Lung (tissue), 11 donors: ENCODE measurements at regions not wholly inside any gene's neighbourhood (a gene's known extent, or its start where the extent isn't known, plus 50 kb on each side); places are given as distances from the start of the nearest gene placed in this dataset.
A peak's percentile ranks its signal among the peaks of the same experiment; 100 is the strongest.

Experiments
- ATAC-seq: fragments of 200-7000 bp; cut with Tn5 transposase; one replicate; pipeline ENCODE4 v1.9.1; 2020; ENCODE audit warnings: moderate number of reproducible peaks; ENCODE audit not compliant: insufficient read depth, low FRiP score
- DNase-seq, 3 donors: peaks; one replicate each; pipeline ENCODE4 v3.0.0-alpha.2; 2013 to 2017
- H3K27ac ChIP-seq, 2 donors: one replicate each; pipeline ENCODE4 v1.5.1; 2013; ENCODE audit warnings: mild to moderate bottlenecking in 2 of 2, moderate library complexity in 2 of 2, control low read depth in 1 of 2, inconsistent platforms in 1 of 2, low read depth in 1 of 2, low read length in 1 of 2
- H3K27me3 ChIP-seq, 3 donors: one replicate each; pipeline ENCODE4 v1.5.1; 2013; ENCODE audit warnings: low read length in 2 of 3; ENCODE audit not compliant: control insufficient read depth in 3 of 3, insufficient read depth in 3 of 3
- H3K36me3 ChIP-seq, 4 donors: one replicate each; pipeline ENCODE4 v1.5.1; 2013; ENCODE audit warnings: low read length in 4 of 4, mild to moderate bottlenecking in 1 of 4, moderate library complexity in 1 of 4; ENCODE audit not compliant: control insufficient read depth in 4 of 4, insufficient read depth in 4 of 4
- H3K4me1 ChIP-seq, 5 donors: one replicate each; pipeline ENCODE4 v1.5.1; 2013; ENCODE audit warnings: low read length in 5 of 5, mild to moderate bottlenecking in 2 of 5, moderate library complexity in 1 of 5; ENCODE audit not compliant: control insufficient read depth in 5 of 5, insufficient read depth in 5 of 5
- H3K4me3 ChIP-seq: one replicate; pipeline ENCODE4 v1.5.1; 2013; ENCODE audit warnings: mild to moderate bottlenecking, control low read depth, moderate library complexity
- H3K9ac ChIP-seq, 2 donors: one replicate each; pipeline ENCODE4 v1.5.1; 2013; ENCODE audit warnings: low read length in 2 of 2, control low read depth in 1 of 2; ENCODE audit not compliant: insufficient read depth in 1 of 2
- H3K9me3 ChIP-seq, 4 donors: one replicate each; pipeline ENCODE4 v1.5.1; 2013; ENCODE audit warnings: low read length in 3 of 4, mild to moderate bottlenecking in 1 of 4, moderate library complexity in 1 of 4; ENCODE audit not compliant: control insufficient read depth in 4 of 4, insufficient read depth in 3 of 4
- WGBS, 2 donors: extraction: QIAGEN DNeasy Blood & Tissue Kit; methylation state at CpG; one replicate each; pipeline ENCODE4 v1.1.7; 2013; 5-methylcytosine and 5-hydroxymethylcytosine counted together
- TF ChIP-seq, protein P1 (sequence below): IDR thresholded peaks from 2 replicates; pipeline ENCODE4 v1.5.1; 2012; ENCODE audit warnings: mild to moderate bottlenecking; ENCODE audit errors: control extremely low read depth, extremely low read depth
- donor health status: control.
- donor health status: control.
- donor health status: Bipolar disorder and iron deficiency.
- donor health status: healthy.
- donor health status: DM: yes; HTN: yes; CAD: no.

DNA sequence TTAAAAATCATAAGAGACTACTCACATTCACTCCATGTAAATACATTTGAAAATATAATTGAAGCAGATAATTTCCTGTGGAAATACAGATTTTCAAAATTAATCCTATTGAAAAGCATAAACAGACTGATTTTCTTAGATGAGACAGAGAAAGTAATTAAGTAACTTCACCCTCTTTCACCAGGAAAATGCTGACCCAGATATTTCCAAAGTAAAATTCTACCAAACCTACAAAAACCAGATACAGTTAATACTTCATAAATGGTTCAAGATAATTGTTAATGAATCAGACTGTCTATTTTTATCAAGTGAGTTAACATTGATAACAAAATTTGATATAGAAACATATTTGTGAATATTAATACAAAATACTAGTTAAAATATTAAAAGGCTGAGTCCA is 233.5 kb upstream of the KHDRBS2 start:
- no peak for ATAC-seq
- no peak for DNase-seq
- Histone ChIP-seq H3K27me3 (no peaks in the 10 kb centered on the region), H3K36me3 (no peaks in the 10 kb centered on the region), H3K9me3 (no peaks in the 10 kb centered on the region), H3K4me3 (no peak overlapping the region), H3K9ac (no peak overlapping the region), H3K4me1 (no peaks in the 10 kb centered on the region), H3K27ac (no peak overlapping the region)
- TF ChIP-seq, protein P1, sequence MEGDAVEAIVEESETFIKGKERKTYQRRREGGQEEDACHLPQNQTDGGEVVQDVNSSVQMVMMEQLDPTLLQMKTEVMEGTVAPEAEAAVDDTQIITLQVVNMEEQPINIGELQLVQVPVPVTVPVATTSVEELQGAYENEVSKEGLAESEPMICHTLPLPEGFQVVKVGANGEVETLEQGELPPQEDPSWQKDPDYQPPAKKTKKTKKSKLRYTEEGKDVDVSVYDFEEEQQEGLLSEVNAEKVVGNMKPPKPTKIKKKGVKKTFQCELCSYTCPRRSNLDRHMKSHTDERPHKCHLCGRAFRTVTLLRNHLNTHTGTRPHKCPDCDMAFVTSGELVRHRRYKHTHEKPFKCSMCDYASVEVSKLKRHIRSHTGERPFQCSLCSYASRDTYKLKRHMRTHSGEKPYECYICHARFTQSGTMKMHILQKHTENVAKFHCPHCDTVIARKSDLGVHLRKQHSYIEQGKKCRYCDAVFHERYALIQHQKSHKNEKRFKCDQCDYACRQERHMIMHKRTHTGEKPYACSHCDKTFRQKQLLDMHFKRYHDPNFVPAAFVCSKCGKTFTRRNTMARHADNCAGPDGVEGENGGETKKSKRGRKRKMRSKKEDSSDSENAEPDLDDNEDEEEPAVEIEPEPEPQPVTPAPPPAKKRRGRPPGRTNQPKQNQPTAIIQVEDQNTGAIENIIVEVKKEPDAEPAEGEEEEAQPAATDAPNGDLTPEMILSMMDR = no peak

DNA sequence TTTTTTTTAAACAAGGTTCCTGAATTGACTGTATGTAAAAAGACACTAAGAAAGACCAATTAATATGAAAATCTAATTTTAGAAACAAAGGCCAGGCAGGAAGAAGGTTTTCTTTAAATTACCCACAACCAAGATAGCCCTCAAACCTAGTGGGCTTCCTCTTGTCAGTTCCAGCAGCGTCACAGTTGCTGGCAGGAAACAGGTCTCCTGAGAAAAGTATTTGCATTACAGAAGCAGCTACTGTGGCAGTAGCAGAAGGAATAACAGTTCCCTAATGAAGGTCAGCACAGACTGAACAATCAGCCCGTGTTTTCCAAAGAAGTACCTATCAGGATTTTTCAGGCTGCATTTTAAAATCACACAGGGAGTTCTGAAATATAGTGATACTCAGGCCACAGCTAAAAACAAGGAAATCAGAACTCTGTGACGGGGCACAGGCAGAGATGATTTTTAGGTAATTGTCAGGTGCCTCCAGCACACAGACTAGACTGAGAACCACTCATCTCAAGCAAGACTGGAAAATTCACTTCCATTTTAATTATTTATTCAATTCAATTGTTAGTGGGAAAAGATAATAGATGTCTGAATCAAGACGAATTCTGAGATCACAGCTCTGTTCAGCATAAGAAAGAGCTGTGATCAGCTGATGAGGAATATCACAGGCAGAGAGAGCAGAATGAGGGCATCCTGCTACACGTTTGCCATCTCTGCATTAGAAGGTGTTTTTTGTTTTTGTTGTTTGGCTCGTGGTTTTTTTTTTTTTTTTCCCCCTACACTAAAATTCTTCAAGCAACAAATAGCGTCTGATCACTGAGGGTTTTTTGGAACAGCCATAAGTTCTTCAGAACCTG is 230.5 kb upstream of the KHDRBS2 start:
- no peaks in the 10 kb centered on the region for H3K36me3 ChIP-seq
- no peak for ATAC-seq
- no peaks in the 10 kb centered on the region for H3K9me3 ChIP-seq
- no peak overlapping the region for H3K27ac ChIP-seq
- no peaks in the 10 kb centered on the region for H3K27me3 ChIP-seq
- H3K9ac ChIP-seq = peak overlapping the region in 1 of 2 donors; percentile 17
- H3K4me3 ChIP-seq = no peak overlapping the region
- no peaks in the 10 kb centered on the region for H3K4me1 ChIP-seq
- 35 to 46% methylated on average over 7 of the region's 7 CpGs for WGBS, 2 donors
- peak in 1 of 3 donors; percentile 2 for DNase-seq
- TF ChIP-seq, protein P1 = no peak

DNA sequence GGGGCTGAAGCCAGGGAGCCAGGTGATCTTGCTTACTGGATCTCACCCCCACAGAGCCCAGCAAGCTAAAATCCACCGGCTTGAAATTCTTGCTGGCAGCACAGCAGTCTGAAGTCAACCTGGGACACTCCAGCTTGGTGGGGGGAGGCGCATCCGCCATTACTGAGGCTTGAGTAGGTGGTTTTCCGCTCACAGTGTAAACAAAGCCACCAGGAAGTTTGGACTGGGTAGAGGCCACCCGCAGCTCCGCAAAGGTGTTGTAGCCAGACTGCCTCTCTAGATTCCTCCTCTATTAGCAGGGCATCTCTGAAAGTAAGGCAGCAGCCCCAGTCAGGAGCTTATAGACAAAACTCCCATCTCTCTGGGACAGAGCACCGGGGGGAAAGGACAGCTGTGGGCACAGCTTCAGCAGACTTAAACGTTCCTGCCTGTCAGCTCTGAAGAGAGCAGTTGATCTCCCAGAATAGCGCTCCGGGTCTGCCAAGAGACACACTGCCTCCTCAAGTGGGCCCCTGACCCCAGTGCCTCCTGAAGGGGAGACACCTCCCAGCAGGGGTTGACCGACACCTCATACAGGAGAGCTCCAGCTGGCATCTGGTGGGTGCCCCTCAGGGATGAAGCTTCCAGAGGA is 206.3 kb upstream of the KHDRBS2 start:
- TF ChIP-seq, protein P1 = no peak
- ATAC-seq (no peak), DNase-seq (no peak)
- no peak overlapping the region for H3K4me3 ChIP-seq
- H3K36me3 ChIP-seq = no peaks in the 10 kb centered on the region
- WGBS, 2 donors = 90 to 92% methylated on average over 11 of the region's 11 CpGs
- no peaks in the 10 kb centered on the region for H3K27me3 ChIP-seq
- H3K9ac ChIP-seq = no peak overlapping the region
- no peaks in the 10 kb centered on the region for H3K4me1 ChIP-seq
- H3K27ac ChIP-seq = no peak overlapping the region
- H3K9me3 ChIP-seq = peaks cover 0 to 4% (median 0%) of the 10 kb centered on the region in 4 donors
